WTC11 (cell line): ENCODE measurements at regions not wholly inside any gene's neighbourhood (a gene's known extent, or its start where the extent isn't known, plus 50 kb on each side); places are given as distances from the start of the nearest gene placed in this dataset.

Experiments
- CBFB ChIP-seq: sonication (generic); formaldehyde crosslinking; IDR thresholded peaks from 2 replicates; pipeline ENCODE4 v1.8.1; 2022; ENCODE audit warnings: mild to moderate bottlenecking, low read depth, missing genetic modification reagents
- CREM ChIP-seq: sonication (generic); formaldehyde crosslinking; IDR thresholded peaks from 2 replicates; pipeline ENCODE4 v1.8.1; 2022; ENCODE audit warnings: mild to moderate bottlenecking, missing genetic modification reagents, moderate library complexity
- CTCF ChIP-seq: fragments of 200-600 bp; IDR thresholded peaks from 2 replicates; pipeline ENCODE4 v1.8.0; 2022; ENCODE audit warnings: antibody characterized with exemption
- E2F4 ChIP-seq: sonication (generic); formaldehyde crosslinking; IDR thresholded peaks from 2 replicates; pipeline ENCODE4 v1.8.1; 2022; ENCODE audit warnings: low read depth, mild to moderate bottlenecking, moderate library complexity, missing genetic modification reagents, borderline replicate concordance
- ESRRA ChIP-seq: sonication (generic); formaldehyde crosslinking; IDR thresholded peaks from 2 replicates; pipeline ENCODE4 v1.8.1; 2022; ENCODE audit warnings: mild to moderate bottlenecking, missing genetic modification reagents, borderline replicate concordance
- TF ChIP-seq, protein P1 (sequence below): fragments of 250-450 bp; sonication (Bioruptor Pico); IDR thresholded peaks from 2 replicates; pipeline ENCODE4 v1.8.0; 2021; ENCODE audit warnings: mild to moderate bottlenecking
- TF ChIP-seq, protein P2 (sequence below): fragments of 250-450 bp; sonication (Bioruptor Pico); conservative IDR thresholded peaks from 2 replicates; pipeline ENCODE4 v1.9.0; 2021; ENCODE audit warnings: mild to moderate bottlenecking

- TF ChIP-seq, protein P1, sequence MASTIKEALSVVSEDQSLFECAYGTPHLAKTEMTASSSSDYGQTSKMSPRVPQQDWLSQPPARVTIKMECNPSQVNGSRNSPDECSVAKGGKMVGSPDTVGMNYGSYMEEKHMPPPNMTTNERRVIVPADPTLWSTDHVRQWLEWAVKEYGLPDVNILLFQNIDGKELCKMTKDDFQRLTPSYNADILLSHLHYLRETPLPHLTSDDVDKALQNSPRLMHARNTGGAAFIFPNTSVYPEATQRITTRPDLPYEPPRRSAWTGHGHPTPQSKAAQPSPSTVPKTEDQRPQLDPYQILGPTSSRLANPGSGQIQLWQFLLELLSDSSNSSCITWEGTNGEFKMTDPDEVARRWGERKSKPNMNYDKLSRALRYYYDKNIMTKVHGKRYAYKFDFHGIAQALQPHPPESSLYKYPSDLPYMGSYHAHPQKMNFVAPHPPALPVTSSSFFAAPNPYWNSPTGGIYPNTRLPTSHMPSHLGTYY (CRISPR knock-in tag), result no peak
- TF ChIP-seq CREM (CRISPR knock-in tag) (no peak), CTCF (no peak), E2F4 (CRISPR knock-in tag) (no peak), CBFB (CRISPR knock-in tag) (no peak), ESRRA (CRISPR knock-in tag) (no peak)
- TF ChIP-seq, protein P2, sequence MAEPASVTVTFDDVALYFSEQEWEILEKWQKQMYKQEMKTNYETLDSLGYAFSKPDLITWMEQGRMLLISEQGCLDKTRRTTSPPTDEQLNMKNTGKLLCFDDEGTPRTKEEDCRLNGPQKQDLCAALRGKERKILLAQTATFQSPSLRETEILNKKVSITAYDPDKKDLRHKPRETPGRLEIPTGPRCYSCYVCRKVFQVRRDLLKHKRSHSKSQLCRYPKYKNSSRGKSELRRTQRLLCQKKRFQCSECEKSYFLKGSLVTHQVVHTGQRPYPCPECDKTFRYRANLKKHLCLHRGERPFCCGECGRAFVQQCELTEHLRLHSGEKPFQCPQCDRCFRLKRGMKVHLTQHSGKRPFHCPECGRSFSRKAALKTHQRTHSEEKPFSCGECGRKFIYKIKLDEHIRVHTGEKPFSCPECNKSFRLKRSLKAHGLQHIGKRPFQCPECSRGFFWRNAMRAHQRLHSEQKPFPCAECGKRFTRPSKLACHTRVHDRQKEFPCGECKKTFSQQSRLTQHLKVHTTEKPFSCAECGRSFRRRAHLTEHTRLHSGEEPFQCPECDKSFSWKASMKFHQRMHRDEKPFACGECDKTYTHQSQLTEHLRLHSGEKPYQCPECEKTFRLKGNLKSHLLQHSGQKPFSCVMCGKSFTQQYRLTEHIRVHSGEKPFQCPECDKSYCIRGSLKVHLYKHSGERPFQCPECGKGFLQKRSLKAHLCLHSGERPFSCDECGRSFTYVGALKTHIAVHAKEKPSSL (CRISPR knock-in tag), result no peak
These were observed 1506.2 kb upstream of the LRRTM3 start for GRCh38 chr10:65419629-65420028.
